Activated naive CD8-positive, alpha-beta T cell treated with anti-CD3 and anti-CD28 coated beads, Interleukin-2, amount 50 U/mL, for 24 hours (primary cell): ENCODE measurements at regions not wholly inside any gene's neighbourhood (a gene's known extent, or its start where the extent isn't known, plus 50 kb on each side); places are given as distances from the start of the nearest gene placed in this dataset.

Source experiments
- ATAC-seq: fragments of 150-1000 bp; cut with Tn5 transposase; one replicate; pipeline ENCODE4 v1.10.0; 2021
- DNase-seq: peaks from one replicate; pipeline ENCODE4 v3.0.0; 2021
- H3K27ac Mint-ChIP-seq: one replicate; pipeline ENCODE4 v1.8.0; 2021; ENCODE audit warnings: mild to moderate bottlenecking, mixed read lengths
- H3K27me3 Mint-ChIP-seq: one replicate; pipeline ENCODE4 v1.8.0; 2021; ENCODE audit warnings: mixed read lengths
- H3K36me3 Mint-ChIP-seq: one replicate; pipeline ENCODE4 v1.8.0; 2021; ENCODE audit warnings: low read depth, mixed read lengths
- H3K4me1 Mint-ChIP-seq: one replicate; pipeline ENCODE4 v1.8.0; 2021; ENCODE audit warnings: mixed read lengths
- H3K4me3 Mint-ChIP-seq: one replicate; pipeline ENCODE4 v1.8.0; 2021; ENCODE audit warnings: mild to moderate bottlenecking, moderate library complexity, mixed read lengths
- H3K9me3 Mint-ChIP-seq: one replicate; pipeline ENCODE4 v1.8.0; 2021; ENCODE audit warnings: mixed read lengths

GRCh38 chr2:236719192-236719635 lies 149.6 kb downstream of the ACKR3 start:
- no peak for ATAC-seq

GRCh38 chr2:236720974-236721540 lies 151.4 kb downstream of the ACKR3 start:
- no peaks in the 10 kb centered on the region for H3K9me3 Mint-ChIP-seq
- no peak overlapping the region for H3K4me3 Mint-ChIP-seq
- DNase-seq (no peak), ATAC-seq (no peak)
- no peaks in the 10 kb centered on the region for H3K36me3 Mint-ChIP-seq
- H3K27me3 Mint-ChIP-seq, result peaks cover 10% of the 10 kb centered on the region
- no peak overlapping the region for H3K27ac Mint-ChIP-seq
- H3K4me1 Mint-ChIP-seq, result no peaks in the 10 kb centered on the region

More at GRCh38 chr2:236719192-236719635, 149.6 kb downstream of the ACKR3 start:
- Mint-ChIP-seq H3K36me3 (no peaks in the 10 kb centered on the region), H3K27ac (no peak overlapping the region), H3K4me3 (no peak overlapping the region), H3K4me1 (no peaks in the 10 kb centered on the region), H3K9me3 (no peaks in the 10 kb centered on the region), H3K27me3 (peaks cover 21% of the 10 kb centered on the region)
- no peak for DNase-seq

- no peaks in the 10 kb centered on the region for H3K9me3 Mint-ChIP-seq
- no peaks in the 10 kb centered on the region for H3K4me1 Mint-ChIP-seq
- DNase-seq (no peak), ATAC-seq (no peak)
- H3K27me3 Mint-ChIP-seq, result peaks cover 4% of the 10 kb centered on the region
- no peak overlapping the region for H3K27ac Mint-ChIP-seq
- no peaks in the 10 kb centered on the region for H3K36me3 Mint-ChIP-seq
- no peak overlapping the region for H3K4me3 Mint-ChIP-seq
Observed at GRCh38 chr2:236724200-236724599, 154.6 kb downstream of the ACKR3 start.

- Mint-ChIP-seq H3K36me3 (no peaks in the 10 kb centered on the region), H3K4me3 (no peak overlapping the region), H3K27me3 (peaks cover 1% of the 10 kb centered on the region), H3K9me3 (no peaks in the 10 kb centered on the region), H3K27ac (no peak overlapping the region), H3K4me1 (no peaks in the 10 kb centered on the region)
- DNase-seq (no peak), ATAC-seq (no peak)
Observed at GRCh38 chr2:236726701-236727450, 157.3 kb downstream of the ACKR3 start.

GRCh38 chr2:236728916-236729670 lies 159.5 kb downstream of the ACKR3 start:
- no peaks in the 10 kb centered on the region for H3K4me1 Mint-ChIP-seq
- no peaks in the 10 kb centered on the region for H3K9me3 Mint-ChIP-seq
- H3K4me3 Mint-ChIP-seq, result no peak overlapping the region
- ATAC-seq, result no peak
- no peaks in the 10 kb centered on the region for H3K36me3 Mint-ChIP-seq
- H3K27me3 Mint-ChIP-seq, result peaks cover 1% of the 10 kb centered on the region
- H3K27ac Mint-ChIP-seq, result no peak overlapping the region
- no peak for DNase-seq

- no peaks in the 10 kb centered on the region for H3K9me3 Mint-ChIP-seq
- ATAC-seq (no peak), DNase-seq (no peak)
- no peaks in the 10 kb centered on the region for H3K4me1 Mint-ChIP-seq
- H3K27me3 Mint-ChIP-seq, result peaks cover 1% of the 10 kb centered on the region
- H3K27ac Mint-ChIP-seq, result no peak overlapping the region
- H3K36me3 Mint-ChIP-seq, result no peaks in the 10 kb centered on the region
- no peak overlapping the region for H3K4me3 Mint-ChIP-seq
Observed at GRCh38 chr2:236730393-236730792, 160.8 kb downstream of the ACKR3 start.

GRCh38 chr2:236731767-236732580 lies 162.3 kb downstream of the ACKR3 start:
- ATAC-seq (no peak), DNase-seq (no peak)
- Mint-ChIP-seq H3K9me3 (no peaks in the 10 kb centered on the region), H3K36me3 (no peaks in the 10 kb centered on the region), H3K4me1 (no peaks in the 10 kb centered on the region), H3K27me3 (peaks cover 1% of the 10 kb centered on the region), H3K27ac (no peak overlapping the region), H3K4me3 (no peak overlapping the region)

GRCh38 chr2:236733156-236733555 lies 163.5 kb downstream of the ACKR3 start:
- DNase-seq, result no peak
- Mint-ChIP-seq H3K9me3 (no peaks in the 10 kb centered on the region), H3K4me1 (no peaks in the 10 kb centered on the region), H3K27ac (no peak overlapping the region), H3K4me3 (no peak overlapping the region), H3K27me3 (peaks cover under 1% of the 10 kb centered on the region), H3K36me3 (no peaks in the 10 kb centered on the region)
- no peak for ATAC-seq

GRCh38 chr2:236735825-236736238 lies 166.2 kb downstream of the ACKR3 start:
- ATAC-seq (no peak), DNase-seq (no peak)
- Mint-ChIP-seq H3K36me3 (no peaks in the 10 kb centered on the region), H3K27ac (no peak overlapping the region), H3K4me1 (no peaks in the 10 kb centered on the region), H3K4me3 (no peak overlapping the region), H3K27me3 (peaks cover 8% of the 10 kb centered on the region), H3K9me3 (no peaks in the 10 kb centered on the region)

GRCh38 chr2:236738030-236738429 lies 168.4 kb downstream of the ACKR3 start:
- no peak for ATAC-seq
- Mint-ChIP-seq H3K9me3 (no peaks in the 10 kb centered on the region), H3K36me3 (no peaks in the 10 kb centered on the region), H3K4me1 (no peaks in the 10 kb centered on the region), H3K27ac (no peak overlapping the region), H3K27me3 (peaks cover 8% of the 10 kb centered on the region), H3K4me3 (no peak overlapping the region)
- DNase-seq, result no peak

- Mint-ChIP-seq H3K4me1 (no peaks in the 10 kb centered on the region), H3K27ac (no peak overlapping the region), H3K9me3 (no peaks in the 10 kb centered on the region), H3K27me3 (peaks cover 8% of the 10 kb centered on the region), H3K4me3 (no peak overlapping the region), H3K36me3 (no peaks in the 10 kb centered on the region)
- DNase-seq (no peak), ATAC-seq (no peak)
Observed at GRCh38 chr2:236738896-236739295, 169.3 kb downstream of the ACKR3 start.

GRCh38 chr2:236739663-236740062 lies 170.0 kb downstream of the ACKR3 start:
- H3K27ac Mint-ChIP-seq, result no peak overlapping the region

GRCh38 chr2:236740506-236740905 lies 170.9 kb downstream of the ACKR3 start:
- H3K27ac Mint-ChIP-seq, result no peak overlapping the region
- H3K4me1 Mint-ChIP-seq, result no peaks in the 10 kb centered on the region
- H3K4me3 Mint-ChIP-seq, result no peak overlapping the region
- DNase-seq (no peak), ATAC-seq (no peak)
- no peaks in the 10 kb centered on the region for H3K9me3 Mint-ChIP-seq
- H3K27me3 Mint-ChIP-seq, result peaks cover 12% of the 10 kb centered on the region
- H3K36me3 Mint-ChIP-seq, result no peaks in the 10 kb centered on the region

More at GRCh38 chr2:236739663-236740062, 170.0 kb downstream of the ACKR3 start:
- Mint-ChIP-seq H3K4me3 (no peak overlapping the region), H3K27me3 (peaks cover 8% of the 10 kb centered on the region), H3K9me3 (no peaks in the 10 kb centered on the region), H3K36me3 (no peaks in the 10 kb centered on the region), H3K4me1 (no peaks in the 10 kb centered on the region)
- no peak for DNase-seq
- no peak for ATAC-seq
